ENCODE measurements at regions not wholly inside any gene's neighbourhood (a gene's known extent, or its start where the extent isn't known, plus 50 kb on each side); places are given as distances from the start of the nearest gene placed in this dataset.
"Not testable (repeated sequence)": the region's sequence is repeated elsewhere in the genome, so short reads cannot be mapped to it uniquely, and the experiment has no call there.

GRCh38 chr4:189838821-189839497 is 101.7 kb upstream of the FRG1 start:
- TF ChIP-seq POLR2A (IDR thresholded peaks at IDR 0.05), result no peak
- no peak for TF ChIP-seq CTCF (IDR thresholded peaks at IDR 0.05)
- TF ChIP-seq EP300 (IDR thresholded peaks at IDR 0.05), result no peak
- no peak for DNase-seq (ENCODE audit: low spot score in 2 of 2)
- Histone ChIP-seq H3K36me3 (no peaks in the 10 kb centered on the region), H3K9me3 (no peaks in the 10 kb centered on the region), H3K27me3 (no peaks in the 10 kb centered on the region), H3K4me1 (no peaks in the 10 kb centered on the region), H3K4me3 (no peak overlapping the region), H3K27ac (no peak overlapping the region)
- 74 to 79% methylated on average over 16 of the region's 16 CpGs for WGBS, 2 donors

GRCh38 chr4:189840356-189840755 is 100.3 kb upstream of the FRG1 start:
- H3K27ac ChIP-seq, result no peak overlapping the region
- H3K9me3 ChIP-seq, result no peaks in the 10 kb centered on the region
- TF ChIP-seq POLR2A (IDR thresholded peaks at IDR 0.05), result no peak
- TF ChIP-seq CTCF (IDR thresholded peaks at IDR 0.05), result no peak
- no peak for TF ChIP-seq EP300 (IDR thresholded peaks at IDR 0.05)
- H3K36me3 ChIP-seq, result no peaks in the 10 kb centered on the region
- no peaks in the 10 kb centered on the region for H3K4me1 ChIP-seq
- DNase-seq (ENCODE audit: low spot score in 2 of 2), result no peak
- no peaks in the 10 kb centered on the region for H3K27me3 ChIP-seq
- 84 to 90% methylated on average over 5 of the region's 5 CpGs for WGBS, 2 donors
- no peak overlapping the region for H3K4me3 ChIP-seq

GRCh38 chr4:189843413-189844009 is 97.2 kb upstream of the FRG1 start:
- Histone ChIP-seq H3K27ac (no peak overlapping the region), H3K9me3 (no peaks in the 10 kb centered on the region), H3K4me1 (no peaks in the 10 kb centered on the region), H3K4me3 (no peak overlapping the region), H3K27me3 (no peaks in the 10 kb centered on the region), H3K36me3 (no peaks in the 10 kb centered on the region)
- 85% methylated on average over 10 of the region's 10 CpGs for WGBS, 2 donors
- no peak for DNase-seq (ENCODE audit: low spot score in 2 of 2)
- no peak for TF ChIP-seq EP300 (IDR thresholded peaks at IDR 0.05)
- no peak for TF ChIP-seq CTCF (IDR thresholded peaks at IDR 0.05)
- no peak for TF ChIP-seq POLR2A (IDR thresholded peaks at IDR 0.05)

DNA sequence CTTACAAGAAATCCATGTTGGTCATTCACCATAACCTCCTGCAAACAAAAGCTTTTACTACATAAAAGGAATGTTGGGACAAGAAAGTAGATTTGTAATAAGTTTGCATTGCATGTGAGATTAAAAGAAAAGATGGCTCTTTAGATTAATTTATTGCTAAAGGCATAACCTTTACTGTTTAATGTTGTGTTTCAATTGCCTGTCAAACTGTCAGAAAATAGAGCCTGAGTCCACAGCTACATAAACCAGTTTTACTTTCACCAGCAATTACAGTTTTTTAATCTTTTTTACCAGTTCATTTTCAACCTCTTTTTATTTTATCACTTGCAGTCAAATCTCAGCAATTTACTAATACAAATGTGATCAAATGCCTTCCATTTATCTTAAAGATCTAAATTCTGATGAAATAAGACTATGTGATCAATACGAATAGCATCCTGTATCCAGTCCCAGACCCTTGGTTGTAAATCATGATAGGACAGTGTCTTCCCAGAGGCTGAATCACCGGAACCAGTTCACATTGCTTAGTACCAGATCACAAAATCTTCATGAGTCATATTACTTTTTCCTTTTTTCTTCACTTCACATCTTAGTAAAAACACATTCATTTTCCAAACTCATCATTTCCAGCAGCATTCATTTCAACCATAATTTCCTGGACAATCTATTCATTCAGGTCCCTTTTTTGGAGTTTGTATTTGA is 95.4 kb upstream of the FRG1 start:
- H3K27me3 ChIP-seq, result no peaks in the 10 kb centered on the region
- H3K27ac ChIP-seq, result no peak overlapping the region
- WGBS, 2 donors, result 64 to 85% methylated on average over 2 of the region's 2 CpGs
- no peaks in the 10 kb centered on the region for H3K36me3 ChIP-seq
- H3K4me3 ChIP-seq, result no peak overlapping the region
- no peak for TF ChIP-seq POLR2A (IDR thresholded peaks at IDR 0.05)
- no peak for TF ChIP-seq CTCF (IDR thresholded peaks at IDR 0.05)
- no peak for TF ChIP-seq EP300 (IDR thresholded peaks at IDR 0.05)
- no peaks in the 10 kb centered on the region for H3K9me3 ChIP-seq
- no peak for DNase-seq (ENCODE audit: low spot score in 2 of 2)
- no peaks in the 10 kb centered on the region for H3K4me1 ChIP-seq

- H3K27me3 ChIP-seq; DNase-seq (ENCODE audit: low spot score in 2 of 2); H3K9me3 ChIP-seq; H3K27ac ChIP-seq; H3K4me3 ChIP-seq; H3K36me3 ChIP-seq; H3K4me1 ChIP-seq: not testable (repeated sequence)
- 82 to 91% methylated on average over 19 to 30 of the region's 31 CpGs for WGBS, 2 donors
These were observed 94.6 kb upstream of the FRG1 start for GRCh38 chr4:189846094-189846493.

DNA sequence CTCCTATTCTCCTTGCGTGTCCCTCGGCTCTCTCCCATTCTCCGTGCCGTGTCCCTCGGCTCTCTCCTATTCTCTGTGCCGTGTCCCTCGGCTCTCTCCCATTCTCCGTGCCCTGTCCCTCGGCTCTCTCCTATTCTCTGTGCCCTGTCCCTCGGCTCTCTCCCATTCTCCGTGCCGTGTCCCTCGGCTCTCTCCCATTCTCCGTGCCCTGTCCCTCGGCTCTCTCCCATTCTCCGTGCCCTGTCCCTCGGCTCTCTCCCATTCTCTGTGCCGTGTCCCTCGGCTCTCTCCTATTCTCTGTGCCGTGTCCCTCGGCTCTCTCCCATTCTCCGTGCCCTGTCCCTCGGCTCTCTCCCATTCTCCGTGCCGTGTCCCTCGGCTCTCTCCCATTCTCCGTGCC is 94.1 kb upstream of the FRG1 start:
- not testable (repeated sequence) for H3K4me1 ChIP-seq; H3K4me3 ChIP-seq; H3K9me3 ChIP-seq; H3K36me3 ChIP-seq; H3K27me3 ChIP-seq; H3K27ac ChIP-seq; DNase-seq (ENCODE audit: low spot score in 2 of 2)
- 79 to 91% methylated on average over 26 to 27 of the region's 27 CpGs for WGBS, 2 donors

- H3K27ac ChIP-seq; H3K36me3 ChIP-seq; H3K27me3 ChIP-seq; DNase-seq (ENCODE audit: low spot score in 2 of 2); H3K9me3 ChIP-seq; H3K4me1 ChIP-seq; H3K4me3 ChIP-seq: not testable (repeated sequence)
- 42 to 49% methylated on average over 3 of the region's 3 CpGs for WGBS, 2 donors
These were observed 92.0 kb upstream of the FRG1 start for GRCh38 chr4:189848672-189849071.
